DOHH2 (cell line): ENCODE measurements at regions not wholly inside any gene's neighbourhood (a gene's known extent, or its start where the extent isn't known, plus 50 kb on each side); places are given as distances from the start of the nearest gene placed in this dataset.

ENCODE experiments used
- CTCF ChIP-seq: fragments of 200-600 bp; sonication (generic); IDR thresholded peaks from one replicate; pipeline ENCODE4 v1.5.1; 2014; ENCODE audit warnings: antibody characterized with exemption, mild to moderate bottlenecking, low read depth, low read length; ENCODE audit not compliant: poor library complexity, severe bottlenecking
- EZH2phosphoT487 ChIP-seq: fragments of 200-600 bp; sonication (generic); IDR thresholded peaks from 2 replicates; pipeline ENCODE4 v1.6.1; 2017; ENCODE audit warnings: borderline replicate concordance, mild to moderate bottlenecking, antibody characterized with exemption, low read length, moderate library complexity, mixed read lengths

- TF ChIP-seq CTCF (no peak), EZH2phosphoT487 (no peak)
These were observed 58.3 kb downstream of the RIN2 start for GRCh38 chr20:19816386-19816785.
